H54 (cell line): ENCODE measurements at regions not wholly inside any gene's neighbourhood (a gene's known extent, or its start where the extent isn't known, plus 50 kb on each side); places are given as distances from the start of the nearest gene placed in this dataset.

Experiments used
- DNase-seq: peaks from one replicate; pipeline ENCODE4 v3.0.0; 2011; ENCODE audit warnings: low spot score, mixed read lengths; ENCODE audit not compliant: insufficient read length
- FAIRE-seq: peaks from 3 replicates; lab custom pipeline; 2011; peaks lifted over from hg19 to GRCh38; lab: Jason Lieb, UNC
- POLR2A ChIP-seq: IDR thresholded peaks from 2 replicates; pipeline ENCODE4 v1.6.1; 2011; ENCODE audit warnings: low read depth, mild to moderate bottlenecking, low read length

- no peak for TF ChIP-seq POLR2A
- FAIRE-seq, result no peak
- no peak for DNase-seq
Measured at GRCh38 chr9:91483835-91484234, 60.2 kb upstream of the NFIL3 start.

GRCh38 chr9:91483189-91483691 is 59.6 kb upstream of the NFIL3 start:
- FAIRE-seq (no peak), DNase-seq (no peak)
- no peak for TF ChIP-seq POLR2A

- TF ChIP-seq POLR2A, result no peak
- DNase-seq, result no peak
- FAIRE-seq, result no peak
Measured at GRCh38 chr9:91481972-91482371, 58.3 kb upstream of the NFIL3 start.

- TF ChIP-seq POLR2A, result no peak
- FAIRE-seq (no peak), DNase-seq (no peak)
Measured at GRCh38 chr9:91477106-91477505, 53.5 kb upstream of the NFIL3 start.

- no peak for FAIRE-seq
- no peak for TF ChIP-seq POLR2A
- no peak for DNase-seq
Measured at GRCh38 chr9:91474656-91475055, 51.0 kb upstream of the NFIL3 start.
